ENCODE measurements at regions not wholly inside any gene's neighbourhood (a gene's known extent, or its start where the extent isn't known, plus 50 kb on each side); places are given as distances from the start of the nearest gene placed in this dataset.

DNA sequence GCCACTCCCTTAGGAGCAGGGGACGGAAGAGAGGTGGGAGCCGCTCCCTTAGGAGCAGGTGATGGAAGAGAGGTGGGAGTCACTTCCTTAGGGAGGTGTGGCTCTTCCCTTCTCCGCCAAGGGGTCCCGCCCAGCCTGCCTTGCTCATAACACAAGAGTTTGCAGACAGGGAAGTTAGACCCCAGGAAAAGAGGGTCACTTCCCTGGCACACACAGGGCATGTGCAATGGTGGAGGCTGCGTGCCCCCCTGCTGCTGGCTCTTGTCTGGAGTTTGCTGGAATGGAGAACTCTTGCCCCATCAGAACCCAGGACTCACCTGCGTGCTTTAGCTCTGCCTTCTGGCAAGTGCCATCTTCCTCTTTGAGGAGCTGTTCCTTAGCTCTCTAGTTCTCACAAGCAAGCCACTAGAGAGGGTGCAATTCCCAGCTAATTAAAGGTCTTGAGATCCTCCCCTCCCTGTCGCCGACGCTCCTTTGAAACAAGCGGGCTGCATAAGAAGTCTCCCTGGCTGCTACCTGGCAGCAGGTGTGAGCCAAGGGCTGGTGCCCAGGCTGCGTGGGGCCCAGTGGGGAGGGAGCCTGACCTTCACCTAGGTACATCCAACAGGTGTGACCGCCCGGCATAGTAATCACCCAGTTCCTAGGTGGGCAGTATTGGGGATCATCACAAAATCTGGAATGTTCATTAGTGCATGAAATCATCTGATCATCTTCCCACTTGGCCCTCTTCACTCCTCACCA, 281.6 kb downstream of the ZNF536 start:
- Histone ChIP-seq H3K9ac (ENCODE audit: low read depth, low read length) (no peak overlapping the region), H3K4me1 (ENCODE audit: insufficient read depth, low read length) (peaks cover 12% of the 10 kb centered on the region; the same call in 1 of the 2 replicates), H3K9me3 (ENCODE audit: control insufficient read depth, insufficient read depth, low read length) (no peaks in the 10 kb centered on the region), H3K36me3 (ENCODE audit: insufficient read depth, low read length) (no peaks in the 10 kb centered on the region)

GRCh38 chr19:30652751-30653150, 280.6 kb downstream of the ZNF536 start:
- Histone ChIP-seq H3K36me3 (ENCODE audit: insufficient read depth, low read length) (no peaks in the 10 kb centered on the region), H3K9me3 (ENCODE audit: control insufficient read depth, insufficient read depth, low read length) (no peaks in the 10 kb centered on the region), H3K9ac (ENCODE audit: low read depth, low read length) (no peak overlapping the region), H3K4me1 (ENCODE audit: insufficient read depth, low read length) (peaks cover 12% of the 10 kb centered on the region)

DNA sequence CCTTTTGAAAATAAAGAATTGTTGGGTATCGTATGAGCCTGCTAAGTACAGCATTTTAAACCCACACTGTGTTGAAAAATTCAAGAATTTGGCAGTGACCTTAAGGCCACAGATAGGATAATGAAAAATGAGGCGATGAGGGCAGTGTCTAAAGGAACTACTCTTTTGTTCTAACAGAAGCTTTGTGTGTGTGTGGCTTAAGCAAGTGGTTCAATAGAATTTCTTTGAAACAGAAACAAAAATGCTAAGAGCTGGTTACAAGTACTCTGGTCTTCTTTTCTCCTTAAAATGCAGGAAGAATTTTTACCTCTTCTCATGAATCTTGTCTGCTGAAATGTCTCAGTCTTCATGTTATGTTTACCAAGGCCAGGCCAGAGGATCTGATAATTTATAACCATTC, 279.5 kb downstream of the ZNF536 start:
- H3K9me3 ChIP-seq (ENCODE audit: control insufficient read depth, insufficient read depth, low read length), result no peaks in the 10 kb centered on the region
- H3K9ac ChIP-seq (ENCODE audit: low read depth, low read length), result no peak overlapping the region
- H3K36me3 ChIP-seq (ENCODE audit: insufficient read depth, low read length), result no peaks in the 10 kb centered on the region
- peaks cover 12% of the 10 kb centered on the region for H3K4me1 ChIP-seq (ENCODE audit: insufficient read depth, low read length)

DNA sequence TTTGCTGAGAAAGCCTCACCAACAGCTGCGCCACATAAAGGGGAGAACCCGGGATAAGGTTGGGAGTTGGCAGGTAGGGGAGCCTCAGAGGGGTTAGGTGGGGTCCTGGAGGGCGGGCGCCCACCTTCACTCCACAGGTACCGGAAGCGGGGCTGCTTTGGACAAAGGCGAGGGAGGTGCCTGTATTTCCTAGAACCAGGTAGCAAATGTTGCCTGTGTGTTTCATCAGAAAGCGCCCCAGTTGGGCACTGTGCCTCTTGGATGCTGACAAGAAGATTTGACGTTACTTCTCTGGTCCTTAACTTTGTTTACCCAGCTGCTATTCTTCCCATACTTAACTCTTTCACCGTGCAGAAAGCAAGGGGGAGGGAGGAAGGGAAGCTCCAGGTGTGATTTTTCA, 278.9 kb downstream of the ZNF536 start:
- Histone ChIP-seq H3K9ac (ENCODE audit: low read depth, low read length) (no peak overlapping the region), H3K36me3 (ENCODE audit: insufficient read depth, low read length) (no peaks in the 10 kb centered on the region), H3K4me1 (ENCODE audit: insufficient read depth, low read length) (peaks cover 12% of the 10 kb centered on the region), H3K9me3 (ENCODE audit: control insufficient read depth, insufficient read depth, low read length) (no peaks in the 10 kb centered on the region)

GRCh38 chr19:30649934-30650614, 277.9 kb downstream of the ZNF536 start:
- Histone ChIP-seq H3K9ac (ENCODE audit: low read depth, low read length) (no peak overlapping the region), H3K4me1 (ENCODE audit: insufficient read depth, low read length) (peaks cover 12% of the 10 kb centered on the region), H3K36me3 (ENCODE audit: insufficient read depth, low read length) (no peaks in the 10 kb centered on the region), H3K9me3 (ENCODE audit: control insufficient read depth, insufficient read depth, low read length) (no peaks in the 10 kb centered on the region)

DNA sequence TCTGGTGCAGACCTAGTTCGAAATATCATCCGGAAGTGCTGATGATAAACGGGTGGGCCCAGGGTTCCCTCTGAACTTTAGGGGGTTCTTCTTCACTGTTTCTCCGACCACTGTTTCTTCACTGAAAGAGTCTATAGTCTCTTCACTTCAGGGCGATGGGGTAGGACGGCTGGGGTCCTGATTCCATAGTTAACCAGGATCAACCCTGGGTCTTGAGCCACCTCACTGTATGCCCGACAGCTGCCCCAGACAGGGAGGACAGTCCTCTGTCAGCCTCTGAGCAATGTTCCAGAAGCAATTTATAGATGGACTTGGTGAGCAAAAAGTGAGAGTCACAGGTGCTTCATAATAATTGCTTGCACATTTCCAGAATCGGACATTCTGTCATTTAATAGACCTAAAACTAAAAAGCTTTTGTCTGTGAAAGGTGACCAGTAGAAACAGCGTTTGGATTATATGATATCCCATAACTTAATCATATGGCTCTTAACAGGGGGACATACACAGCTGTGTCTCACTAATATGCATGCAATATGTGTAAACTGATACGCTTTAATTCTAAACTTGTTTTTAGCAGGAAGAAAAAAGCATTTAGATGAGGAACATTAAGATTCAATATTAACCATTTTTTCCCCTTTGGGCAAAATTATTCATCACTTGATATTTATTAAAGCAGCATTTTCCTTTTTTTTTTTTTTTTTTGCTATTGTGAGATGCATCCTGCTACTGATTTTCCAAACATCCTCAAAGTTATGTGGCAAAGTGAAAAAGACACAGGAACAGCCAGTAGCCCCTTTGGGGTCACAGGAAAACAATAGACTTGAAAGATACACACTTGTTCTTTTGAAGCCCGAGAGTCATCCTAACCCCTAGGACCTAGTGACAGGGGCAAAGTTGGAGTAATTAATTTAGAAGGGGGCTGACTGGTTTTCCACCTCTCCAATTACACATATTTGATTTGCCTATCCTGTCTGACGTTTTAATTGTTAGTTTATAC, 277.0 kb downstream of the ZNF536 start:
- no peaks in the 10 kb centered on the region for H3K9me3 ChIP-seq (ENCODE audit: control insufficient read depth, insufficient read depth, low read length)
- no peaks in the 10 kb centered on the region for H3K36me3 ChIP-seq (ENCODE audit: insufficient read depth, low read length)
- H3K9ac ChIP-seq (ENCODE audit: low read depth, low read length), result no peak overlapping the region
- peaks cover 12% of the 10 kb centered on the region for H3K4me1 ChIP-seq (ENCODE audit: insufficient read depth, low read length)

DNA sequence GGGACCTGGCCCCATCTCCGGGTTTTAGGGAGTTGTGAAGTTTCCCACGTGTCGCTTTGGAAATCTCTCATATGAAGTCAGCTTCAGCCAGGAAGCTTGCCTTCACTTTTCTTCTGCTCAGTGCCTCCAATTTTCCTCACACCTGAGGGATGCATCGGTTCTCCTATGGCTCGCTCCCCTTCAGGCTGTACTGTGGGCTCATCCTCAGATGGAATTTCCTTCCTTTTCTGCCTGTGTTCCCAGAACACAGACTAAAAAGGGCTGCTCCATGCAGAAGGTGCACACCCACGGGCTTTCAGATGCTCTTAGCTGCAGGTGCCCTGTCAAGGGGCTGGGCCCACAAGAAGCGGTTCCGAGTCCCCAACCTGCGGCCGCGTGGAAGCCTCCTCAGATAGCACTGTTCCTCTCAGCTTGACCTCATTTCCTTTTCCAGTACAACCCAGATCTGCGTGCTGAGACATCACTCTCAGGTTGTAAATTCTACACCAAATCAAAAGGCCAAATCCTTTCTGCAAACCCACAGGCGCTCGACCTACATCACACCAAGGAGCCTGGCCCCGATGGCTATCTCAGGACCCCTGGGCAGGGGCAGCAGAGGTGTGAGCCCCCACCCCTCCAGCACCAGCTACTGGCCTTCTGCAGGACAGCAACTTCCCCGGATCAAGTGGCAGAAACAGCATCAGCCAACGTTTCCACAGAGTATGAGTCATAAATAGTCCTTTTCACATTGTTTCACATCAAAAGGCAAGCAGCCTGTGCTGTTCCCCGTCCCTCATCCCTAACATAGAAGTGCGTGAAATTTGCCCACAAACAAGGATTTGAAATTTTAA, 275.9 kb downstream of the ZNF536 start:
- peaks cover 12% of the 10 kb centered on the region for H3K4me1 ChIP-seq (ENCODE audit: insufficient read depth, low read length)
- H3K36me3 ChIP-seq (ENCODE audit: insufficient read depth, low read length), result no peaks in the 10 kb centered on the region
- no peak overlapping the region for H3K9ac ChIP-seq (ENCODE audit: low read depth, low read length)
- H3K9me3 ChIP-seq (ENCODE audit: control insufficient read depth, insufficient read depth, low read length), result no peaks in the 10 kb centered on the region

- Histone ChIP-seq H3K9ac (ENCODE audit: low read depth, low read length) (no peak overlapping the region), H3K9me3 (ENCODE audit: control insufficient read depth, insufficient read depth, low read length) (no peaks in the 10 kb centered on the region), H3K4me1 (ENCODE audit: insufficient read depth, low read length) (peaks cover 8% of the 10 kb centered on the region), H3K36me3 (ENCODE audit: insufficient read depth, low read length) (no peaks in the 10 kb centered on the region)
Measured at GRCh38 chr19:30646806-30647205, 274.6 kb downstream of the ZNF536 start.

GRCh38 chr19:30645946-30646577, 273.9 kb downstream of the ZNF536 start:
- H3K36me3 ChIP-seq (ENCODE audit: insufficient read depth, low read length), result no peaks in the 10 kb centered on the region
- no peaks in the 10 kb centered on the region for H3K9me3 ChIP-seq (ENCODE audit: control insufficient read depth, insufficient read depth, low read length)
- H3K4me1 ChIP-seq (ENCODE audit: insufficient read depth, low read length), result peaks cover 8% of the 10 kb centered on the region
- no peak overlapping the region for H3K9ac ChIP-seq (ENCODE audit: low read depth, low read length)

- Histone ChIP-seq H3K9ac (ENCODE audit: low read depth, low read length) (no peak overlapping the region), H3K4me1 (ENCODE audit: insufficient read depth, low read length) (no peaks in the 10 kb centered on the region)
Measured at GRCh38 chr19:30640252-30640965, 268.2 kb downstream of the ZNF536 start.

DNA sequence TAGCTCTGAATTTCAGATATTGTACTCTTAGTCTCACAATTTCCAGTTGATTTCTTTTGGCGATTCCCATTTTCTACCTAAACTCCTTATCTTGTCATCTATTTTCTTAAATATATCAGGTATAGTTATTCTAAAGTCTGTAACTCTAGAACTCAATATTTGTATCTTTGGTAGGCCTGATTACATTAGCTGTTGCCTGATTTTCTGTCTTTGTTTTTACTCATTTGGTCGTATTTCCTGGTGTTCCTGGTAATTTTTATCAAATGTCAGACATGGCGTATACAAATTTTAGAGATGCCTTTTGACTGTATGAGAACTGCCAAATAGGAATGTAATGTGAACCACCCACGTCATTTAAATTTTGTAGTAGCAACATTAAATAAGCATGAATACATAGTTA, 266.7 kb downstream of the ZNF536 start:
- no peaks in the 10 kb centered on the region for H3K36me3 ChIP-seq (ENCODE audit: insufficient read depth, low read length)
- no peak overlapping the region for H3K9ac ChIP-seq (ENCODE audit: low read depth, low read length)
- H3K9me3 ChIP-seq (ENCODE audit: control insufficient read depth, insufficient read depth, low read length), result peaks cover 3% of the 10 kb centered on the region; the same call in 1 of the 2 replicates
- no peaks in the 10 kb centered on the region for H3K4me1 ChIP-seq (ENCODE audit: insufficient read depth, low read length)

More at GRCh38 chr19:30640252-30640965, 268.2 kb downstream of the ZNF536 start:
- no peaks in the 10 kb centered on the region for H3K36me3 ChIP-seq (ENCODE audit: insufficient read depth, low read length)
- peaks cover 3% of the 10 kb centered on the region; the same call in 1 of the 2 replicates for H3K9me3 ChIP-seq (ENCODE audit: control insufficient read depth, insufficient read depth, low read length)

GRCh38 chr19:30637926-30638325, 265.7 kb downstream of the ZNF536 start:
- H3K9me3 ChIP-seq (ENCODE audit: control insufficient read depth, insufficient read depth, low read length), result peaks cover 3% of the 10 kb centered on the region; the same call in 1 of the 2 replicates
- no peaks in the 10 kb centered on the region for H3K4me1 ChIP-seq (ENCODE audit: insufficient read depth, low read length)
- H3K36me3 ChIP-seq (ENCODE audit: insufficient read depth, low read length), result no peaks in the 10 kb centered on the region
- no peak overlapping the region for H3K9ac ChIP-seq (ENCODE audit: low read depth, low read length)

All from ES-I3 (cell line).